Lower leg skin (tissue), 4 donors: ENCODE measurements at regions not wholly inside any gene's neighbourhood (a gene's known extent, or its start where the extent isn't known, plus 50 kb on each side); places are given as distances from the start of the nearest gene placed in this dataset.

Experiments used
- DNase-seq, 2 donors: peaks; one replicate each; pipeline ENCODE4 v3.0.0-alpha.2; 2019; ENCODE audit warnings: low spot score in 2 of 2
- H3K4me3 ChIP-seq: fragments of 200-600 bp; sonication (generic); 2 replicates; pipeline ENCODE4 v1.5.1; 2017; ENCODE audit warnings: mild to moderate bottlenecking, low read depth; ENCODE audit not compliant: poor library complexity, severe bottlenecking
- CTCF ChIP-seq, 3 donors: fragments of 450-650 bp; IDR thresholded peaks; one replicate each; pipeline ENCODE4 v1.5.1; 2016; ENCODE audit warnings: antibody characterized with exemption in 3 of 3, mild to moderate bottlenecking in 3 of 3, moderate library complexity in 2 of 3
- POLR2A ChIP-seq, 2 donors: fragments of 450-650 bp; IDR thresholded peaks; one replicate each; pipeline ENCODE4 v1.6.1; 2016 to 2017; ENCODE audit warnings: antibody characterized with exemption in 2 of 2, mild to moderate bottlenecking in 1 of 2, moderate library complexity in 1 of 2
- WGBS, 2 donors: methylation state at CpG; one replicate each; pipeline ENCODE4 v1.1.5; 2018; 5-methylcytosine and 5-hydroxymethylcytosine counted together
- intact Hi-C: fragments of 100-400 bp; cut with DNase I; formaldehyde crosslinking; loops from one replicate; pipeline ENCODE4 v1.15.0; 2023; ENCODE audit warnings: low total_unique reads

- TF ChIP-seq CTCF (IDR thresholded peaks at IDR 0.05) (no peak), POLR2A (IDR thresholded peaks at IDR 0.05) (no peak)
- intact Hi-C loops = no loop called here
- WGBS, 2 donors = 61 to 70% methylated on average over 2 of the region's 2 CpGs
- no peak overlapping the region for H3K4me3 ChIP-seq
- no peak for DNase-seq
These were observed 202.5 kb downstream of the KLHL28 start for GRCh38 chr14:44759277-44759676.

GRCh38 chr14:44756554-44756953 lies 205.2 kb downstream of the KLHL28 start:
- intact Hi-C loops = no loop called here
- no peak for TF ChIP-seq CTCF (IDR thresholded peaks at IDR 0.05)
- no peak for TF ChIP-seq POLR2A (IDR thresholded peaks at IDR 0.05)
- no peak overlapping the region for H3K4me3 ChIP-seq
- DNase-seq = no peak
- WGBS, 2 donors = 79 to 87% methylated on average over 3 of the region's 3 CpGs

GRCh38 chr14:44745371-44745770 lies 216.4 kb downstream of the KLHL28 start:
- no peak overlapping the region for H3K4me3 ChIP-seq
- WGBS, 2 donors = 100% methylated on average over 1 of the region's 1 CpG
- no peak for TF ChIP-seq POLR2A (IDR thresholded peaks at IDR 0.05)
- no peak for TF ChIP-seq CTCF (IDR thresholded peaks at IDR 0.05)
- DNase-seq = no peak
- intact Hi-C loops = no loop called here

- WGBS, 2 donors = 94 to 96% methylated on average over 6 of the region's 6 CpGs
- intact Hi-C loops = no loop called here
- DNase-seq = no peak
- H3K4me3 ChIP-seq = no peak overlapping the region
- TF ChIP-seq POLR2A (IDR thresholded peaks at IDR 0.05) (no peak), CTCF (IDR thresholded peaks at IDR 0.05) (no peak)
These were observed 219.5 kb downstream of the KLHL28 start for GRCh38 chr14:44742202-44742601.

- intact Hi-C loops = no loop called here
- no peak for DNase-seq
These were observed 220.3 kb downstream of the KLHL28 start for GRCh38 chr14:44741431-44741830.

More at GRCh38 chr14:44741431-44741830, 220.3 kb downstream of the KLHL28 start:
- no peak for TF ChIP-seq POLR2A (IDR thresholded peaks at IDR 0.05)
- TF ChIP-seq CTCF (IDR thresholded peaks at IDR 0.05) = no peak
- no peak overlapping the region for H3K4me3 ChIP-seq
